ENCODE measurements at regions not wholly inside any gene's neighbourhood (a gene's known extent, or its start where the extent isn't known, plus 50 kb on each side); places are given as distances from the start of the nearest gene placed in this dataset.
"Not testable (repeated sequence)": the region's sequence is repeated elsewhere in the genome, so short reads cannot be mapped to it uniquely, and the experiment has no call there.

GRCh38 chr1:5728663-5729355 is 263.4 kb downstream of the NPHP4 start:
- no peak overlapping the region for H3K4me3 ChIP-seq (ENCODE audit: low read depth in 1 of 2, low read length in 2 of 2)
- peaks cover 7% of the 10 kb centered on the region for H3K27me3 ChIP-seq (ENCODE audit: insufficient read depth, low read length, poor library complexity)
- H4K20me1 ChIP-seq (ENCODE audit: insufficient read depth, low read length) = no peaks in the 10 kb centered on the region
- no peak for ATAC-seq (ENCODE audit: insufficient read depth, low read depth)
- no peak overlapping the region for H3K9ac ChIP-seq (ENCODE audit: low read depth, low read length)
- no peaks in the 10 kb centered on the region for H3K36me3 ChIP-seq (ENCODE audit: insufficient read depth, low read length)
- no peak overlapping the region for H2AFZ ChIP-seq (ENCODE audit: low read depth, low read length)
- no peak for DNase-seq
- TF ChIP-seq CTCF (IDR thresholded peaks at IDR 0.05; ENCODE audit: borderline replicate concordance, extremely low read depth, low read length, poor library complexity, severe bottlenecking) (no peak), EZH2 (IDR thresholded peaks at IDR 0.05; ENCODE audit: borderline replicate concordance, low read depth, low read length, severe bottlenecking) (no peak)
- no peak overlapping the region for H3K4me2 ChIP-seq (ENCODE audit: insufficient read depth, low read length)
- no peaks in the 10 kb centered on the region for H3K4me1 ChIP-seq (ENCODE audit: insufficient read depth, low read length)
- H3K9me3 ChIP-seq (ENCODE audit: insufficient read depth, low read length, severe bottlenecking) = no peaks in the 10 kb centered on the region
- no peak overlapping the region for H3K27ac ChIP-seq (ENCODE audit: low read length)
- H3K79me2 ChIP-seq (ENCODE audit: insufficient read depth, low read length) = no peaks in the 10 kb centered on the region

GRCh38 chr1:5727871-5728643 is 264.2 kb downstream of the NPHP4 start:
- H3K27me3 ChIP-seq (ENCODE audit: insufficient read depth, low read length, poor library complexity) = peaks cover 7% of the 10 kb centered on the region
- no peak for ATAC-seq (ENCODE audit: insufficient read depth, low read depth)
- no peak overlapping the region for H3K4me2 ChIP-seq (ENCODE audit: insufficient read depth, low read length)
- no peak overlapping the region for H2AFZ ChIP-seq (ENCODE audit: low read depth, low read length)
- no peaks in the 10 kb centered on the region for H4K20me1 ChIP-seq (ENCODE audit: insufficient read depth, low read length)
- no peaks in the 10 kb centered on the region for H3K79me2 ChIP-seq (ENCODE audit: insufficient read depth, low read length)
- no peaks in the 10 kb centered on the region for H3K36me3 ChIP-seq (ENCODE audit: insufficient read depth, low read length)
- no peak overlapping the region for H3K4me3 ChIP-seq (ENCODE audit: low read depth in 1 of 2, low read length in 2 of 2)
- H3K9me3 ChIP-seq (ENCODE audit: insufficient read depth, low read length, severe bottlenecking) = no peaks in the 10 kb centered on the region
- no peak overlapping the region for H3K27ac ChIP-seq (ENCODE audit: low read length)
- no peak for DNase-seq
- H3K4me1 ChIP-seq (ENCODE audit: insufficient read depth, low read length) = no peaks in the 10 kb centered on the region
- no peak overlapping the region for H3K9ac ChIP-seq (ENCODE audit: low read depth, low read length)
- TF ChIP-seq EZH2 (IDR thresholded peaks at IDR 0.05; ENCODE audit: borderline replicate concordance, low read depth, low read length, severe bottlenecking) = no peak
- TF ChIP-seq CTCF (IDR thresholded peaks at IDR 0.05; ENCODE audit: borderline replicate concordance, extremely low read depth, low read length, poor library complexity, severe bottlenecking) = no peak

- Histone ChIP-seq H3K27ac (ENCODE audit: low read length) (no peak overlapping the region), H3K79me2 (ENCODE audit: insufficient read depth, low read length) (no peaks in the 10 kb centered on the region), H3K36me3 (ENCODE audit: insufficient read depth, low read length) (no peaks in the 10 kb centered on the region), H4K20me1 (ENCODE audit: insufficient read depth, low read length) (no peaks in the 10 kb centered on the region), H3K9ac (ENCODE audit: low read depth, low read length) (no peak overlapping the region), H3K9me3 (ENCODE audit: insufficient read depth, low read length, severe bottlenecking) (no peaks in the 10 kb centered on the region), H3K4me3 (ENCODE audit: low read depth in 1 of 2, low read length in 2 of 2) (no peak overlapping the region), H3K27me3 (ENCODE audit: insufficient read depth, low read length, poor library complexity) (peaks cover 7% of the 10 kb centered on the region), H2AFZ (ENCODE audit: low read depth, low read length) (no peak overlapping the region), H3K4me2 (ENCODE audit: insufficient read depth, low read length) (no peak overlapping the region), H3K4me1 (ENCODE audit: insufficient read depth, low read length) (no peaks in the 10 kb centered on the region)
- ATAC-seq (ENCODE audit: insufficient read depth, low read depth) (no peak), DNase-seq (no peak)
- TF ChIP-seq CTCF (IDR thresholded peaks at IDR 0.05; ENCODE audit: borderline replicate concordance, extremely low read depth, low read length, poor library complexity, severe bottlenecking) = no peak
- no peak for TF ChIP-seq EZH2 (IDR thresholded peaks at IDR 0.05; ENCODE audit: borderline replicate concordance, low read depth, low read length, severe bottlenecking)
These were observed 265.0 kb downstream of the NPHP4 start for GRCh38 chr1:5727191-5727590.

GRCh38 chr1:5726586-5727184 is 265.5 kb downstream of the NPHP4 start:
- not testable (repeated sequence) for H3K9me3 ChIP-seq (ENCODE audit: insufficient read depth, low read length, severe bottlenecking); H4K20me1 ChIP-seq (ENCODE audit: insufficient read depth, low read length); H3K36me3 ChIP-seq (ENCODE audit: insufficient read depth, low read length); H3K9ac ChIP-seq (ENCODE audit: low read depth, low read length); H3K27me3 ChIP-seq (ENCODE audit: insufficient read depth, low read length, poor library complexity); DNase-seq; H3K4me2 ChIP-seq (ENCODE audit: insufficient read depth, low read length); H3K4me1 ChIP-seq (ENCODE audit: insufficient read depth, low read length); H3K4me3 ChIP-seq (ENCODE audit: low read depth in 1 of 2, low read length in 2 of 2); H3K27ac ChIP-seq (ENCODE audit: low read length); H2AFZ ChIP-seq (ENCODE audit: low read depth, low read length); ATAC-seq (ENCODE audit: insufficient read depth, low read depth); H3K79me2 ChIP-seq (ENCODE audit: insufficient read depth, low read length)
